ENCODE measurements at regions not wholly inside any gene's neighbourhood (a gene's known extent, or its start where the extent isn't known, plus 50 kb on each side); places are given as distances from the start of the nearest gene placed in this dataset.
"Not testable (repeated sequence)": the region's sequence is repeated elsewhere in the genome, so short reads cannot be mapped to it uniquely, and the experiment has no call there.

DNA sequence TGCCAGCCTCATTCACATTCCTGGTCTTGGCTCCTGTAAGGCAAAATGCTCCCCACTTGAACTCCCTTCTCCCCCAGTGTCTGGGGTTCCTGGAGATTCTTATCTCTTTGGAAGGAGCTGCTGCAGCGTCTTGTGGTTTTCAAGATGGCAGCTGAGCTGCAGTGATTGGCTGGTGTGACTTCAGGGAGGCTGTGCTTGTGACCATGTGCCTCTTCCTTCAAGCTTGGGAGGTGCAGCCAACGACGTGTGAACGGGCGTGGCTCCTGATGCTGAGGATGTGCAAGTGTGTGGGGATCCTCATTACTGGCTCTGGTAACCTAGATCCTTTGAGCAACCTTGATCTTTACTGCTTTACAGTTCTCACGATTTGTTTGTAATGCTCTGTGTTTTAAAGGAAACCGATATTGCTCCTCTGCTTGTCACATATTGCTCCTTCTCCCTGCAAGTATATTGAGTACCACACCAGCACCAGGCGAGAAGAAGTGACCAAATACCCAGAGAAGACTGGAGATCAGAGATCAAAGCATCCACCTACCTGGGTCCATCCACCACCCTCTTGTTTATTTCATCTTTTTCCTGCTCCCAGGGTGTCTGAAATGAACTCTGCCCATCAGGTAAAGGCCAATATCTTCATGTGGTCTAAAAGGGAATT lies 208.5 kb downstream of the FGF9 start:
- no peak for DNase-seq (ENCODE audit: low read depth)

DNA sequence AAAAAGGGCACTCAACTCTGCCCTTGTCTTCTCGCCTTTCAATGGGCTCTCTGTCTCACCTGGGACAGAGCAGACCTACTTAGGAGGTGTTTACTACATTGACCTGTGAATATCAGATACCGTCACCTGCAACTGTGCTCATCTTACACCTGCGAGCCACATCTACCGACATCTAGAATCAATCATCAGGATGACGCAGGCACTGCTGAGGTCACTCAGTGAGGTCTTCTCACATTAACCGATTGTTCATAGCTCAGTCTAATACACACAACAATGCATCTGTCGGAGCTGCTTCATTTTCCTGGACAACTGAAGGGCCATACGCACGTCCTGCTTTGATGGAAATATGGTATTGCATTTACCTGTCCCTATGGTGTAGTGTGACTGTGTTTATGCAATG lies 211.9 kb downstream of the FGF9 start:
- no peak for DNase-seq (ENCODE audit: low read depth)

DNA sequence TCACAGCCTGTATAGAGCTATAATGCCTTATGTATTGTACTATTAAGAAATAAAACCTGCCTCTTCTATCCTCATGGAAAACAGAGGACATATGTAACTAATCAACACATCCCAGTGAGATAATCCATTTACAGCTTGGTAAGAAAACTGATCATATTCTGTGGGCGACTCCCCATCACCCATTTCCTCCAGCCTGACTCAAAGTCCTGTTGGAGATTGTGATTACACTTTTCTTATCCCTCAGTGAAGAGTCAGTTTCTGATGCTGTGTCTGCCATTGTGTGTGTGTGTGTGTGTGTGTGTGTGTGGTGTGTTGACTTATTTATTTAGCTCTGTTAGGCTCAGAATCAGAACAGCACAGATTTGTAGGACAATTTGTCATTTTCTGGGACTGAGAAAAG lies 212.8 kb downstream of the FGF9 start:
- no peak for DNase-seq (ENCODE audit: low read depth)

GRCh38 chr13:21884299-21884909 lies 213.5 kb downstream of the FGF9 start:
- no peak for DNase-seq (ENCODE audit: low read depth)

GRCh38 chr13:21884965-21885567 lies 214.2 kb downstream of the FGF9 start:
- no peak for DNase-seq (ENCODE audit: low read depth)

GRCh38 chr13:21885714-21886224 lies 214.9 kb downstream of the FGF9 start:
- DNase-seq (ENCODE audit: low read depth): no peak

DNA sequence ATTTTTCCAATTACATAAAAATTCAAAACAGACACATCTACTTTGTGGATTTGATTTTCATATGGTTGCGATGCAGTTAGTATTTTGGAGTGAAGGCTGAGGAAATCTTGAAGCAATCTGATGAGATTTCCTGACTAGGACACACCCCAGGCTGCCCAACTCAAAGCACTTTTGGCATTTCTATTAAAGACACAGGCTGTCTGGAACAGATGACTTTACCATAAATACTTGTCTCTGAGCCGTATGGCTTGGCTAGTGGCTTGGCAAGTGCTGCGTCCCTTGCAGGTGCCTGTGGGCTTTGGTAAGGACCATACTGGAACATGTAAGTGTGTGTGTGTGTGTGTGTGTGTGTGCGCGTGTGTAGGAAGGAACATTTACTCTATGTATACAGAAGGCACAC lies 218.8 kb downstream of the FGF9 start:
- no peak for DNase-seq (ENCODE audit: low read depth)

- DNase-seq (ENCODE audit: low read depth): not testable (repeated sequence)
These were observed 219.3 kb downstream of the FGF9 start for GRCh38 chr13:21890220-21890619.

GRCh38 chr13:21894091-21894490 lies 223.2 kb downstream of the FGF9 start:
- no peak for DNase-seq (ENCODE audit: low read depth)

GRCh38 chr13:21894703-21895699 lies 224.1 kb downstream of the FGF9 start:
- DNase-seq (ENCODE audit: low read depth): no peak

DNA sequence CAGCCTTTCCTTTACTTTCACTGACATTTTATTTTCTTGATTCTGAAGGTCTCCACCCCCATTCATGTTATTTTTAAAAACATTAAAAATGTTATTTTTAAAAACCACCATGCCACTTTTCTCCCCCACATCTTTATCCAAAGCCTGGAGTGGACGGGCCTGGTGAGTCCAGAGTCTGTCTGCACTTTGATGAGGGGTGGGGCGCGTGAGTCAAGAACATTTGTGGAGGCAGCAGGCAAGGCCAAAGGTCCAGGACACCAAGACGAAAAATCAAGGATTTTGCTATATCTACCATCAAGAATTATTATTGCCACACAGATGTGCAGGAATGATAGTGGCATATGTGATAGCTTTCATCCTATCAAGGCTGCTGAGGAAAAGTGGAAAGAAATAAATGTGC lies 224.9 kb downstream of the FGF9 start:
- DNase-seq (ENCODE audit: low read depth): no peak

- no peak for DNase-seq (ENCODE audit: low read depth)
These were observed 226.3 kb downstream of the FGF9 start for GRCh38 chr13:21897161-21897560.

- DNase-seq (ENCODE audit: low read depth): no peak
These were observed 227.6 kb downstream of the FGF9 start for GRCh38 chr13:21898459-21898858.

DNA sequence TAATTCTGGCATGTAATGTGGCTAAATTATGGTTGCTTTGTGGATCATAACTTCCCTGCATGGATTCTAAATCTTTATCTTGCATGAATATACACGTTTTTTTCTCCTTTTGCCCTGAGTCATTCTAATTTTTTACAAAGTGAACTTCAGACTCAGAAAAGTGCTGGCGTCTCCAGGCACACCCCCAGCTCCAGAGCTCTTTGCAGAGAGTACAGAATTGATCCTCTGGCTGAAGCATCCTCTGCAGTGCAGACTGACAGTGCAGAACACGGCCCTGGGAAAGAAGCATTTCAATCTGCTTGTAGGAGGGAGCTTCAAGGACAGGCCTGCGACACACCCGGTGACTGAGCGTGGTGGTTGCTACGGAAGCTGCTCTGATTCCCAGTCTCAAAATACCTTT lies 228.1 kb downstream of the FGF9 start:
- no peak for DNase-seq (ENCODE audit: low read depth)

GRCh38 chr13:21901336-21901735 lies 230.5 kb downstream of the FGF9 start:
- DNase-seq (ENCODE audit: low read depth): no peak

GRCh38 chr13:21901811-21902708 lies 231.2 kb downstream of the FGF9 start:
- DNase-seq (ENCODE audit: low read depth): no peak

DNA sequence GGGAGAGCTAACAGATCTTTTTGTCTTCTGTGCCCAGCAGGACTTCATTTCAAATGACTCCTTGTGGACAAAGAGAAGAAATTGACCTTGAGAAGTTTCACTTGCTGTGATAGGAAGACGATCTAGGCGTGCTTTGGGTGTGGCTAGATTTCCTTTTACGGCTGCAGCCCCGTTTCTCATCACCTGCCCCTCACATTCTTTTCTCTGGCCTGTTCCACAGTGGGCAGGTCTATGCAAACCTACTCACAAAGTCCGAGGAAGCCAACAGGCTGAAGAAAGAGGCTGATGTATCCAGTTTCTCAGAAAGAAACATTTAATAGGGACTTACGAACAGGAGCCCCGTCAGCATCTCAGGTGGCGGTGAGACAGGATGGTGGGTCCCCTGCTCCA lies 231.8 kb downstream of the FGF9 start:
- DNase-seq (ENCODE audit: low read depth): no peak

DNA sequence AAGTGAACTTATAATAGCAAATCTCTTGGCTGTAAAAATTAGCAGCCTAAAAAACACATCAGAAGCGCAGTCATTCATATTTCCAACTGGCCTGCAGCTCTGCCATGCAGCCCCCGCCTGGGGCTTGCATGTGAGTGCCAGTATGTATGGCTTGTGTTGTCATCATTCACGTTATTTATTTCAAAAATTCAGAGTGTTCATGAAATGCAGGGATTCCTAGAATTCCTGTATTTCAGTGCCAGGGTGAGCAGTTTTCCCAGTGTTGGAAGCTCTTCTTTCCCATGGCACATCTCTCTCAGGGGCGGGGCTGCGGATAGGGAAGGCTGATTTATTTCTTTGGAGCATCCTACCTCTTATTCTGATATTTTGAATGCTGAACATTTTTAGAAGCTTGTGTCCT lies 234.6 kb downstream of the FGF9 start:
- no peak for DNase-seq (ENCODE audit: low read depth)

GRCh38 chr13:21909331-21909730 lies 238.5 kb downstream of the FGF9 start:
- no peak for DNase-seq (ENCODE audit: low read depth)

GRCh38 chr13:21910546-21910945 lies 239.7 kb downstream of the FGF9 start:
- DNase-seq (ENCODE audit: low read depth): no peak

DNA sequence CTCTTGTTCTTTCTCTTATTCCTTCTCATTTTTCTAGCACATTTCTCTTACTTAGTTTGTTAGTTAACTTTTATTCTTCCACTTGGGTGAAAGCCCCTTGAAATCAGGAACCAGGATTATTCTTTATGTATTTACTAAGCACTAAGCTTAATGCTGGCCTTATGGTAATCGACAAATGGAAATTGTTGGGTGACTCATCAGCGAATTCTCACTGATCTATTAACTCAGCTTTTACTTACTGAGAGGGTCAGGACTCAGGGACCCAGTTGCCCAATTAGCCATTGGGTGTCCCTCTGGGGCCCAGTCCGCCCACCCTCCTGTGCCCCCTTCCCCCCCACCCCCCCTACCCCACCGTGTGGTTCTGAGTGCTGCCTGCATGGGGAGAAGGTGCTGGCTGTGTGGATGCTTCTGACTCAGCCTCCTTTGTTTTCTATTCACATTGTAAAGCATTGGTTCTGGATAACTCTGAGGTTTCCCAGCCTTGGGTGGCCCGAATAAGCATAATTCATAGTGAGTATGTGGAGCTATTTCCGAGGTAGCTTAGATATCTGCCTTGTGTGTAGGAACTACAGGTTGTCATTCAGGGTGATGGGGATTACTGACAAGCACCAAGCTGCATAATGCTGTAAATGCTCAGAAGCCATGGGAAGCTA lies 240.9 kb downstream of the FGF9 start:
- DNase-seq (ENCODE audit: low read depth): no peak
